Activated CD8-positive, alpha-beta T cell treated with anti-CD3 and anti-CD28 coated beads, Interleukin-2, amount 10 ng/mL, durations not matched to agents 7 days and 5 days (primary cell): ENCODE measurements at regions not wholly inside any gene's neighbourhood (a gene's known extent, or its start where the extent isn't known, plus 50 kb on each side); places are given as distances from the start of the nearest gene placed in this dataset.
"Not testable (repeated sequence)": the region's sequence is repeated elsewhere in the genome, so short reads cannot be mapped to it uniquely, and the experiment has no call there.

Experiments used
- ATAC-seq: fragments of 150-1000 bp; cut with Tn5 transposase; one replicate; pipeline ENCODE4 v1.10.0; 2021; ENCODE audit warnings: moderate library complexity
- CTCF ChIA-PET: fragments of 350-600 bp; sonication (Branson Sonifier 250); formaldehyde crosslinking; loops from one replicate; lab custom pipeline; 2021; ENCODE audit warnings: antibody characterized with exemption; lab: Charles Lee
- POLR2A ChIA-PET: fragments of 350-600 bp; sonication (Branson Sonifier 250); formaldehyde crosslinking; loops from one replicate; lab custom pipeline; 2021; ENCODE audit warnings: antibody characterized with exemption; lab: Charles Lee
- DNase-seq: peaks from one replicate; pipeline ENCODE4 v3.0.0-alpha.2; 2020
- H3K27ac Mint-ChIP-seq: one replicate; pipeline ENCODE4 v1.8.0; 2021; ENCODE audit warnings: mild to moderate bottlenecking, mixed read lengths
- H3K27me3 Mint-ChIP-seq: one replicate; pipeline ENCODE4 v1.8.0; 2021; ENCODE audit warnings: low read depth, mixed read lengths
- H3K36me3 Mint-ChIP-seq: one replicate; pipeline ENCODE4 v1.8.0; 2021; ENCODE audit warnings: low read depth, mixed read lengths
- H3K4me1 Mint-ChIP-seq: one replicate; pipeline ENCODE4 v1.8.0; 2021; ENCODE audit warnings: low read depth, mixed read lengths
- H3K4me3 Mint-ChIP-seq: one replicate; pipeline ENCODE4 v1.8.0; 2021; ENCODE audit warnings: mild to moderate bottlenecking, mixed read lengths
- H3K9me3 Mint-ChIP-seq: one replicate; pipeline ENCODE4 v1.8.0; 2022; ENCODE audit warnings: mixed read lengths; ENCODE audit not compliant: insufficient read depth

GRCh38 chr3:98705212-98705611, 57.9 kb upstream of the ST3GAL6 start:
- Mint-ChIP-seq H3K27me3 (no peaks in the 10 kb centered on the region), H3K9me3 (no peaks in the 10 kb centered on the region), H3K4me1 (no peaks in the 10 kb centered on the region), H3K36me3 (no peaks in the 10 kb centered on the region), H3K4me3 (no peak overlapping the region), H3K27ac (no peak overlapping the region)
- POLR2A ChIA-PET: no interaction called here
- ATAC-seq (no peak), DNase-seq (no peak)
- CTCF ChIA-PET: no interaction called here

DNA sequence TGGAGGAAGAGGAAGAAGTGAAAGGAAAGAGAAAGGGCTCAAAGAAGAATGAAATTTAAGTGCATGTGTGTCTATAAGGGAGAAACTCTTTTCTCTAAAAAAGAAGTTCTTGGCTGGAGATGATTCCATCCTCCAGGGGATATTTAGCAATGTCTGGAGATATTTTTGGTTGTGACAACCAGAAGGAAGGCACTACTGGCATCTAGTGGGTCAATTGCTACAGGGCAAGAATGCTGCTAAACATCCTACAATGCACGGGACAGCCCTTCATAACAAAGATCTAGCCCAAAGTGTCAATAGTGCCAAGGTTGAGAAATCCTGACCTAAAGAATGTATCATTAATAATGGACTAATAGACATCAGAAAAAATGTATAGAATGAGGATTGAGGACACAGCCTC, 57.4 kb upstream of the ST3GAL6 start:
- H3K4me1 Mint-ChIP-seq: no peaks in the 10 kb centered on the region
- ATAC-seq (no peak), DNase-seq (no peak)
- no peaks in the 10 kb centered on the region for H3K36me3 Mint-ChIP-seq
- H3K4me3 Mint-ChIP-seq: no peak overlapping the region
- no peaks in the 10 kb centered on the region for H3K27me3 Mint-ChIP-seq
- no peak overlapping the region for H3K27ac Mint-ChIP-seq
- no peaks in the 10 kb centered on the region for H3K9me3 Mint-ChIP-seq
- POLR2A ChIA-PET: no interaction called here
- CTCF ChIA-PET: no interaction called here

DNA sequence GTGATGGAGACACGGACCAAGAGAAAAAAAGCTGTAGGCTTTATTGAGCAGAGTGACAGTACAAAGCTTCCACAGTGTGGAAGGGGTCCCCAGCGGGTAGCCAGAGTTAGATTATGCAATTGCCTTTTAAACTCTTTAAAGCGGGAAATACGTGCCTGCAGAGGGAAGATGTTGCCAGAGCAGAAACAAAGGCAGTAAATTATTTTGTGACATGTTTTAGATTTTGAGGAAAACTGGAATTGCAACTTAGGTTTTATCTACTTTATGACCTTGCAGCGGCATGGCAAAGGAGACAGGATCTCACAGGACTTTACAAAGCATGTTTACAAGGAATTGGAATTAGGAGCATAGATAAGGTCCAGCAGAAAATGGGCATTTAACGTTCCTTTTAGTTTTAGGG, 54.5 kb upstream of the ST3GAL6 start:
- POLR2A ChIA-PET, ATAC-seq, H3K27me3 Mint-ChIP-seq: not testable (repeated sequence)

DNA sequence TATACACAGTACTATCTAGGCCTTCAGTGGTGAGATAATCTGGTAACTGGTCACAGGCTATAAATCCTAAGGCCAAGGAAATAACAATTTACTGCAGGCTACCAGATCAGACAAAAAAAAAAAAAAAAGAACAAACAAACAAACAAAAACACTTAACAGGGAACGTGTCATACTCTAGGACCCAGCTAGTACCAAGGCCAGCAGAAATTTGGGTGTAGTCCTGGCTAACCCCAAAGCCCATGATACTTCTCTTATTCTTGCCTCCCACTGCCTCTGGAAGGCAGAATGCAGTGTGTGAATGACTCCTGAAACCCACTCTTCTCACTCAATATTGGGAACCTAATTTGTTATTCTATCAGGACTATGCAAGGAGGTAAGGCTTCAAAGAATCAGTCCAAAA, 53.7 kb upstream of the ST3GAL6 start:
- DNase-seq (no peak), ATAC-seq (no peak)
- Mint-ChIP-seq H3K4me1 (no peaks in the 10 kb centered on the region), H3K36me3 (no peaks in the 10 kb centered on the region), H3K27ac (no peak overlapping the region), H3K27me3 (peaks cover 2% of the 10 kb centered on the region), H3K9me3 (no peaks in the 10 kb centered on the region), H3K4me3 (no peak overlapping the region)
- CTCF ChIA-PET: no interaction called here
- POLR2A ChIA-PET: no interaction called here

More for the DNA sequence above, 54.5 kb upstream of the ST3GAL6 start:
- H3K9me3 Mint-ChIP-seq, H3K4me3 Mint-ChIP-seq, CTCF ChIA-PET, H3K27ac Mint-ChIP-seq, H3K4me1 Mint-ChIP-seq, DNase-seq, H3K36me3 Mint-ChIP-seq: not testable (repeated sequence)

DNA sequence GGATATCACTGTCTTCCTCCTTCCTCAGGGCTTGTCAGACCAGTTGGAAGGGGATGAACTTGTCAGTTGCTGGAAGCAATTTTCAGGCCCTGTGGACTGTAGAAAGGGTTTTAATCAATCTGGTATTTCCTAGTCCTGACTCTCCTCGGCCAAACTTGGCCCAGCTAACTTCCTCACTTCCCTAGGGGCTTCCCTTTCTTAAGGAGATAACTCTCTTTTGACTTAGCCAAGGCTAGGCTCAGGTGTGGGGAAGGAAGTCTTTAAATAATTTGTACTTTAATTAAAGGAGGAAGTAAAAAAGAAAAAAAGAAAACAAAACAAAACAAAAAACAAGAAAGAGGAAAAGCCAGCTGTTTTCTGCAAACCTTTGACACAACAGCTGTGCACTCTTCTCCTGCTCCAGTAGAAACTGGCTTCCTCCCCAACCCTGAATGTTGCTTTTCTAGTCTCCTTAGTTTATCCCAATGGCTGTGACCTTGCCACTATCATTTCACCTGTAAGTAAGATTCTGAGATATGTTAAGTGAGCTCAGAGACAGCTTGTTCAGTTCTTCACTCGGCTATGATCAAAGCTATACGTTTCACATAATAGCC, 53.0 kb upstream of the ST3GAL6 start:
- H3K27ac Mint-ChIP-seq: no peak overlapping the region
- ChIA-PET CTCF (no interaction called here), POLR2A (no interaction called here)
- ATAC-seq (no peak), DNase-seq (no peak)
- peaks cover 2% of the 10 kb centered on the region for H3K27me3 Mint-ChIP-seq
- H3K4me3 Mint-ChIP-seq: no peak overlapping the region
- no peaks in the 10 kb centered on the region for H3K9me3 Mint-ChIP-seq
- H3K36me3 Mint-ChIP-seq: no peaks in the 10 kb centered on the region
- H3K4me1 Mint-ChIP-seq: no peaks in the 10 kb centered on the region

GRCh38 chr3:98711426-98711825, 51.7 kb upstream of the ST3GAL6 start:
- peaks cover 4% of the 10 kb centered on the region for H3K27me3 Mint-ChIP-seq
- no peak overlapping the region for H3K4me3 Mint-ChIP-seq
- H3K27ac Mint-ChIP-seq: no peak overlapping the region
- ATAC-seq: no peak
- ChIA-PET CTCF (no interaction called here), POLR2A (no interaction called here)
- no peaks in the 10 kb centered on the region for H3K36me3 Mint-ChIP-seq
- H3K9me3 Mint-ChIP-seq: no peaks in the 10 kb centered on the region
- H3K4me1 Mint-ChIP-seq: no peaks in the 10 kb centered on the region
- DNase-seq: no peak

GRCh38 chr3:98712726-98713125, 50.4 kb upstream of the ST3GAL6 start:
- no peaks in the 10 kb centered on the region for H3K36me3 Mint-ChIP-seq
- DNase-seq: no peak
- peaks cover 4% of the 10 kb centered on the region for H3K27me3 Mint-ChIP-seq
- H3K4me3 Mint-ChIP-seq: no peak overlapping the region
- H3K9me3 Mint-ChIP-seq: no peaks in the 10 kb centered on the region
- POLR2A ChIA-PET: no interaction called here
- ATAC-seq: no peak
- H3K27ac Mint-ChIP-seq: no peak overlapping the region
- CTCF ChIA-PET: no interaction called here
- no peaks in the 10 kb centered on the region for H3K4me1 Mint-ChIP-seq

DNA sequence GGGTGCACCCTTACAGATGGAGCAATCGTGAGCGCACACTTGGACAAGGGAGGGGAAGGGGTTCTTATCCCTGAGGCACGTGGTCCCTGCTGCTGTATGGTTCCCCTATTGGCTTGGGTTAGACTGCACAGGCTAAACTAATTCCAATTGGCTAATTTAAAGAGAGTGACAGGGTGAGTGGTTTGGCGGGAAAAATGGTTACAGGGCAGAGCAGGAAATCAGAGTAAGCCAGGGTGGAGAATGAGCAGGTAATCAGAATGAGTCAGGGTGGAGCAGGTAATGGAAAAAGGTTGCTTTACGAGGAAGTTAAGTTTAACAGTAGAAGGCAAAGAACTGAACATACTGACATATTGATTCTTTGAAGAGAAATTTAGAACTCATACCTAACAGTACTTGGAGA, 49.8 kb upstream of the ST3GAL6 start:
- DNase-seq, H3K27me3 Mint-ChIP-seq, H3K27ac Mint-ChIP-seq, H3K36me3 Mint-ChIP-seq, CTCF ChIA-PET, H3K4me3 Mint-ChIP-seq, ATAC-seq, H3K4me1 Mint-ChIP-seq, H3K9me3 Mint-ChIP-seq, POLR2A ChIA-PET: not testable (repeated sequence)
